Gastrocnemius medialis (tissue), 4 donors: ENCODE measurements at regions not wholly inside any gene's neighbourhood (a gene's known extent, or its start where the extent isn't known, plus 50 kb on each side); places are given as distances from the start of the nearest gene placed in this dataset.

ENCODE experiments used
- ATAC-seq, 2 donors: fragments of 150-250 bp; one replicate each; pipeline ENCODE4 v1.9.1; 2016
- DNase-seq, 2 donors: peaks; one replicate each; pipeline ENCODE4 v3.0.0-alpha.2; 2019
- H3K27ac ChIP-seq, 4 donors: fragments of 200-600 bp; sonication (generic); 1 replicate in 1 of 4; 2 replicates in 3 of 4; pipeline ENCODE4 v1.5.1; 2016 to 2018; ENCODE audit warnings: mild to moderate bottlenecking in 2 of 4, moderate library complexity in 1 of 4
- H3K27me3 ChIP-seq, 3 donors: fragments of 200-600 bp; sonication (generic) in 2 of 3; 1 replicate in 1 of 3; 2 replicates in 2 of 3; pipeline versions ENCODE4 v1.5.1 to v1.6.0; 2016 to 2019; ENCODE audit warnings: mild to moderate bottlenecking in 1 of 3, moderate library complexity in 1 of 3
- H3K36me3 ChIP-seq, 2 donors: fragments of 200-600 bp; sonication (generic) in 1 of 2; one replicate each; pipeline ENCODE4 v1.5.1; 2017 to 2018
- H3K4me1 ChIP-seq, 2 donors: fragments of 200-600 bp; sonication (generic) in 1 of 2; one replicate each; pipeline ENCODE4 v1.5.1; 2016 to 2017; ENCODE audit warnings: mild to moderate bottlenecking in 2 of 2
- H3K4me3 ChIP-seq, 4 donors: fragments of 200-600 bp; sonication (generic) in 3 of 4; 1 replicate in 1 of 4; 2 replicates in 3 of 4; pipeline ENCODE4 v1.5.1; 2016 to 2019; ENCODE audit warnings: mild to moderate bottlenecking in 2 of 4
- H3K9me3 ChIP-seq, 3 donors: fragments of 200-600 bp; sonication (generic) in 2 of 3; 1 replicate in 1 of 3; 2 replicates in 2 of 3; pipeline ENCODE4 v1.5.1; 2016 to 2019
- CTCF ChIP-seq, 5 experiments: fragments of 450-650 bp in 3 of 5; fragments of 200-600 bp in 2 of 5; sonication (generic) in 2 of 5; IDR thresholded peaks in 4 of 5; conservative IDR thresholded peaks in 1 of 5; 1 replicate in 4 of 5; 2 replicates in 1 of 5; pipeline ENCODE4 v1.5.1; 2016 to 2019; ENCODE audit warnings: antibody characterized with exemption in 5 of 5, mild to moderate bottlenecking in 3 of 5, moderate library complexity in 3 of 5
- POLR2A ChIP-seq, 2 donors: fragments of 450-650 bp; IDR thresholded peaks; one replicate each; pipeline ENCODE4 v1.6.1; 2017; ENCODE audit warnings: antibody characterized with exemption in 2 of 2, mild to moderate bottlenecking in 2 of 2, moderate library complexity in 2 of 2
- in situ Hi-C, 4 donors: fragments of 200-750 bp; cut with MboI; loops; one replicate each; pipeline versions ENCODE4 v1.15.0 to v1.8.0; 2017; ENCODE audit warnings: low sequenced_read_pairs in 4 of 4
- intact Hi-C: fragments of 100-400 bp; cut with DNase I; formaldehyde crosslinking; loops from one replicate; pipeline ENCODE4 v1.15.1; 2023; ENCODE audit warnings: low total_unique reads

GRCh38 chr13:73861136-73861535, 273.1 kb downstream of the KLF12 start:
- no peak for ATAC-seq
- peaks cover 0 to 4% of the 10 kb centered on the region in 2 donors for H3K4me1 ChIP-seq
- in situ Hi-C loops: no loop called here

GRCh38 chr13:73860501-73860900, 273.7 kb downstream of the KLF12 start:
- H3K27ac ChIP-seq: no peak overlapping the region
- no peaks in the 10 kb centered on the region for H3K9me3 ChIP-seq
- ATAC-seq (no peak), DNase-seq (no peak)
- no peak overlapping the region for H3K4me3 ChIP-seq
- H3K4me1 ChIP-seq: peaks cover 0 to 4% of the 10 kb centered on the region in 2 donors
- in situ Hi-C loops (no loop called here), intact Hi-C loops (no loop called here)
- no peak for TF ChIP-seq CTCF (IDR thresholded peaks at IDR 0.05 in 4 of 5, conservative IDR thresholded peaks at IDR 0.05 in 1 of 5)
- TF ChIP-seq POLR2A (IDR thresholded peaks at IDR 0.05): no peak
- H3K36me3 ChIP-seq: no peaks in the 10 kb centered on the region
- H3K27me3 ChIP-seq: no peaks in the 10 kb centered on the region

More at GRCh38 chr13:73861136-73861535, 273.1 kb downstream of the KLF12 start:
- no peaks in the 10 kb centered on the region for H3K9me3 ChIP-seq
- intact Hi-C loops: no loop called here
- H3K4me3 ChIP-seq: no peak overlapping the region
- DNase-seq: no peak
- TF ChIP-seq CTCF (IDR thresholded peaks at IDR 0.05 in 4 of 5, conservative IDR thresholded peaks at IDR 0.05 in 1 of 5) (no peak), POLR2A (IDR thresholded peaks at IDR 0.05) (no peak)
- H3K36me3 ChIP-seq: no peaks in the 10 kb centered on the region
- H3K27me3 ChIP-seq: no peaks in the 10 kb centered on the region
- no peak overlapping the region for H3K27ac ChIP-seq

DNA sequence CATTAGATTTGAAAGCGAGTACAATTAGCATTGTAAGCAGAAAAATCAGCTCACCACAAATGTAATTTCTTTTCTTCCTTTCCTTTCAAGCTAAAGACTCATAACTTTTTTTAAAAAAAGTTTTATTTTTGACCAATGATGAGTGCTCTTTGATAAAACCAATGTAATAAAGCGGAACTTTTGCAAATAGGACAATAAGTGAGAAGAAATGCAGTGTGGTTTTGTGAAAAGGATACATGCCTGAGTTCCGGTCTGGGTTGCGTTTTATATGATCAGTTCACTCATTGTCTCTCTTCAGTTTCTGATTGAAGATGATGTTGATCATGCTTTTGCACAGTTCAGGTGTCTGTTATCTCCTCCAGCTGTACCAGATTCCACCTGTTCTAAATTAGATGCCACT, 274.4 kb downstream of the KLF12 start:
- ATAC-seq: no peak

DNA sequence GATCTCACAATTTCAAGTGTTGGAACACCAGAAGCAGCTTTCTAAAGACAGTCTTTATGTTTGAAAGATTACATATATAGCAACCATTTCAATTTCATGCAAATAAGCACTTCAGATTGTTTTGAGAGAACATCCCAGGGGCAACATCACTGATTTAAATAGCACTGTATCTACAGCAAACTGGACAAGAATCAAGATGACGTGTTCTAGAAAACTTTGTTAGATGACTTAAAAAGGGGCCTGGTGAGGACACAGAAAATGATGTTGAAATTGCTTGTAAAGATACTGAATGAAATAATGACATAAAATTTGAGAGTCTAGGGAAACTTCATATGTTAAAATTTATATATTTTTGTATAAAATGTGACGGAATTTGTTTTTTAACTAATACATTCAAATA, 277.1 kb downstream of the KLF12 start:
- ATAC-seq (no peak), DNase-seq (no peak)
- in situ Hi-C loops (no loop called here), intact Hi-C loops (no loop called here)
- H3K36me3 ChIP-seq: no peaks in the 10 kb centered on the region
- H3K27me3 ChIP-seq: no peaks in the 10 kb centered on the region
- TF ChIP-seq POLR2A (IDR thresholded peaks at IDR 0.05): no peak
- H3K9me3 ChIP-seq: no peaks in the 10 kb centered on the region
- no peak overlapping the region for H3K4me3 ChIP-seq
- H3K27ac ChIP-seq: no peak overlapping the region
- H3K4me1 ChIP-seq: no peaks in the 10 kb centered on the region

More for the DNA sequence above, 274.4 kb downstream of the KLF12 start:
- Histone ChIP-seq H3K36me3 (no peaks in the 10 kb centered on the region), H3K27ac (no peak overlapping the region), H3K27me3 (no peaks in the 10 kb centered on the region), H3K9me3 (no peaks in the 10 kb centered on the region), H3K4me3 (no peak overlapping the region), H3K4me1 (no peaks in the 10 kb centered on the region)
- intact Hi-C loops (no loop called here), in situ Hi-C loops (no loop called here)
- DNase-seq: no peak
- no peak for TF ChIP-seq POLR2A (IDR thresholded peaks at IDR 0.05)
- TF ChIP-seq CTCF (IDR thresholded peaks at IDR 0.05 in 4 of 5, conservative IDR thresholded peaks at IDR 0.05 in 1 of 5): no peak

GRCh38 chr13:73851104-73851503, 283.1 kb downstream of the KLF12 start:
- Histone ChIP-seq H3K4me1 (peaks cover 0 to 14% of the 10 kb centered on the region in 2 donors), H3K9me3 (no peaks in the 10 kb centered on the region), H3K27ac (no peak overlapping the region), H3K4me3 (no peak overlapping the region), H3K36me3 (no peaks in the 10 kb centered on the region), H3K27me3 (no peaks in the 10 kb centered on the region)
- no peak for DNase-seq
- no peak for ATAC-seq
- intact Hi-C loops (no loop called here), in situ Hi-C loops (no loop called here)
- TF ChIP-seq POLR2A (IDR thresholded peaks at IDR 0.05) (no peak), CTCF (IDR thresholded peaks at IDR 0.05 in 4 of 5, conservative IDR thresholded peaks at IDR 0.05 in 1 of 5) (no peak)
